Glutamatergic neuron (in vitro differentiated cells): ENCODE measurements at regions not wholly inside any gene's neighbourhood (a gene's known extent, or its start where the extent isn't known, plus 50 kb on each side); places are given as distances from the start of the nearest gene placed in this dataset.

Experiments used
- DNase-seq: peaks from one replicate; pipeline ENCODE4 v3.0.0; 2022
- H3K27ac Mint-ChIP-seq: one replicate; pipeline ENCODE4 v1.8.0; 2020; ENCODE audit warnings: mild to moderate bottlenecking, mixed read lengths, inconsistent platforms; ENCODE audit not compliant: unreplicated experiment
- H3K27me3 Mint-ChIP-seq: one replicate; pipeline ENCODE4 v1.8.0; 2020; ENCODE audit warnings: mild to moderate bottlenecking, moderate library complexity, mixed read lengths, inconsistent platforms; ENCODE audit not compliant: unreplicated experiment
- H3K36me3 Mint-ChIP-seq: one replicate; pipeline ENCODE4 v1.8.0; 2020; ENCODE audit warnings: mild to moderate bottlenecking, mixed read lengths, inconsistent platforms; ENCODE audit not compliant: unreplicated experiment
- H3K4me1 Mint-ChIP-seq: one replicate; pipeline ENCODE4 v1.8.0; 2020; ENCODE audit warnings: mild to moderate bottlenecking, low read depth, mixed read lengths, inconsistent platforms; ENCODE audit not compliant: unreplicated experiment
- H3K4me3 Mint-ChIP-seq: one replicate; pipeline ENCODE4 v1.8.0; 2020; ENCODE audit warnings: mild to moderate bottlenecking, mixed read lengths, inconsistent platforms; ENCODE audit not compliant: unreplicated experiment
- H3K9me3 Mint-ChIP-seq: one replicate; pipeline ENCODE4 v1.8.0; 2020; ENCODE audit warnings: mild to moderate bottlenecking, moderate library complexity, mixed read lengths, inconsistent platforms; ENCODE audit not compliant: unreplicated experiment
- TF ChIP-seq, protein P1 (sequence below): fragments of 200-600 bp; sonication (generic); IDR thresholded peaks from one replicate; pipeline ENCODE4 v1.5.0; 2021; ENCODE audit not compliant: partially characterized antibody, unreplicated experiment

DNA sequence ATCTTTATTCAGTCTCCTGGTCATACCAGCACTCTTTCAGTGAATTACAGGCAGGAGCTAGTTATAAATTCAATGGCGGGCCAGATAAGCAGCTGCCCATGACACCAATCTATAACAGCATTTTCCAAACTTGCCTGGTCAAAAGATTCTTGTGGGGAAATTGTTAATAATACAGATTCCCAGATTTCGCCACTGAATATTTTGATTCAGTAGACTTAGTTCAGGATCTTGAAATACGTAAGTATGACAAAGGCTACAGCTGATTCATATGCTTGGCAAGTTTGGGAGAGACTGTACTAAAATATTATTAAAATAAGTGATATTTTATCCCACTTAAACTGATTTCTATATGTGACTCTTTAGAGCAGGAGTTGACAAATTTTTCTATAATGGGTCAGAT lies 119.3 kb downstream of the TMCO5A start:
- Mint-ChIP-seq H3K36me3 (no peaks in the 10 kb centered on the region), H3K4me3 (no peak overlapping the region), H3K27me3 (no peaks in the 10 kb centered on the region), H3K4me1 (peaks cover 7% of the 10 kb centered on the region), H3K27ac (no peak overlapping the region), H3K9me3 (peaks cover 1% of the 10 kb centered on the region)
- TF ChIP-seq, protein P1, sequence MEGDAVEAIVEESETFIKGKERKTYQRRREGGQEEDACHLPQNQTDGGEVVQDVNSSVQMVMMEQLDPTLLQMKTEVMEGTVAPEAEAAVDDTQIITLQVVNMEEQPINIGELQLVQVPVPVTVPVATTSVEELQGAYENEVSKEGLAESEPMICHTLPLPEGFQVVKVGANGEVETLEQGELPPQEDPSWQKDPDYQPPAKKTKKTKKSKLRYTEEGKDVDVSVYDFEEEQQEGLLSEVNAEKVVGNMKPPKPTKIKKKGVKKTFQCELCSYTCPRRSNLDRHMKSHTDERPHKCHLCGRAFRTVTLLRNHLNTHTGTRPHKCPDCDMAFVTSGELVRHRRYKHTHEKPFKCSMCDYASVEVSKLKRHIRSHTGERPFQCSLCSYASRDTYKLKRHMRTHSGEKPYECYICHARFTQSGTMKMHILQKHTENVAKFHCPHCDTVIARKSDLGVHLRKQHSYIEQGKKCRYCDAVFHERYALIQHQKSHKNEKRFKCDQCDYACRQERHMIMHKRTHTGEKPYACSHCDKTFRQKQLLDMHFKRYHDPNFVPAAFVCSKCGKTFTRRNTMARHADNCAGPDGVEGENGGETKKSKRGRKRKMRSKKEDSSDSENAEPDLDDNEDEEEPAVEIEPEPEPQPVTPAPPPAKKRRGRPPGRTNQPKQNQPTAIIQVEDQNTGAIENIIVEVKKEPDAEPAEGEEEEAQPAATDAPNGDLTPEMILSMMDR: no peak
- DNase-seq: no peak

GRCh38 chr15:38054488-38054887 lies 120.0 kb downstream of the TMCO5A start:
- no peaks in the 10 kb centered on the region for H3K36me3 Mint-ChIP-seq
- peaks cover 7% of the 10 kb centered on the region for H3K4me1 Mint-ChIP-seq
- no peak for DNase-seq
- H3K27ac Mint-ChIP-seq: no peak overlapping the region
- TF ChIP-seq, protein P1: no peak
- H3K9me3 Mint-ChIP-seq: peaks cover 1% of the 10 kb centered on the region
- H3K4me3 Mint-ChIP-seq: no peak overlapping the region
- H3K27me3 Mint-ChIP-seq: peaks cover 2% of the 10 kb centered on the region

- H3K36me3 Mint-ChIP-seq: no peaks in the 10 kb centered on the region
- no peak overlapping the region for H3K4me3 Mint-ChIP-seq
- DNase-seq: no peak
- no peaks in the 10 kb centered on the region for H3K4me1 Mint-ChIP-seq
- H3K9me3 Mint-ChIP-seq: peaks cover 1% of the 10 kb centered on the region
- TF ChIP-seq, protein P1: no peak
- no peak overlapping the region for H3K27ac Mint-ChIP-seq
- peaks cover 2% of the 10 kb centered on the region for H3K27me3 Mint-ChIP-seq
Measured at GRCh38 chr15:38058596-38059075, 124.2 kb downstream of the TMCO5A start.

DNA sequence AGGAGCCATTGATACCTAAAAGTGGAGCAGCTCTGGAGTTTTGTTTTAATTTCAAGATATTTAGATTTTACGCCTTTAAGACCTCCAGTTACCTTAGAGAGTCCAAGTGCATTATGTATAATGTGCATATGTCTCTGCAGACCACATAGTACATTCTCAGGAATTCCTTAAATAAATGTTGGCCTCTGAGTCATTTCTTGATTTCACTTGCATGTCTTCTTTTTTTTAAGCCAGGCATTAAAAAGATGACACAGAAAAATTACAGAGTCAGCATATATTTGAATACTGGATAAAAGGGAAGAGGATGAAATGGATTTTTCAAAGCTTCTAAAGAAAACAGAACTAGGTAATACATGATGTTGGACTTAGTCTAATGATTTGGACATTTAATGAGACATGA lies 125.2 kb downstream of the TMCO5A start:
- Mint-ChIP-seq H3K36me3 (no peaks in the 10 kb centered on the region), H3K9me3 (peaks cover 1% of the 10 kb centered on the region), H3K27ac (no peak overlapping the region), H3K4me3 (no peak overlapping the region), H3K27me3 (peaks cover 2% of the 10 kb centered on the region), H3K4me1 (no peaks in the 10 kb centered on the region)
- TF ChIP-seq, protein P1: no peak
- DNase-seq: no peak

- Mint-ChIP-seq H3K27me3 (peaks cover 5% of the 10 kb centered on the region), H3K4me3 (no peak overlapping the region)
Measured at GRCh38 chr15:38061856-38062649, 127.6 kb downstream of the TMCO5A start.

More at GRCh38 chr15:38061856-38062649, 127.6 kb downstream of the TMCO5A start:
- H3K9me3 Mint-ChIP-seq: no peaks in the 10 kb centered on the region
- no peaks in the 10 kb centered on the region for H3K36me3 Mint-ChIP-seq
- TF ChIP-seq, protein P1: no peak
- no peak overlapping the region for H3K27ac Mint-ChIP-seq
- no peaks in the 10 kb centered on the region for H3K4me1 Mint-ChIP-seq
- DNase-seq: no peak
